Natural killer cell (primary cell): ENCODE measurements at regions not wholly inside any gene's neighbourhood (a gene's known extent, or its start where the extent isn't known, plus 50 kb on each side); places are given as distances from the start of the nearest gene placed in this dataset.

ENCODE experiments used
- ATAC-seq, 3 donors: fragments of 150-1000 bp in 2 of 3; fragments of 200-7000 bp in 1 of 3; cut with Tn5 transposase; 1 replicate in 1 of 3; 2 replicates in 2 of 3; pipeline ENCODE4 v1.10.0; 2021; ENCODE audit warnings: mild to moderate bottlenecking in 2 of 3, moderate library complexity in 2 of 3
- DNase-seq, 2 donors: peaks; one replicate each; pipeline versions ENCODE4 v3.0.0 to v3.0.0-alpha.2; 2013 to 2021; ENCODE audit warnings: mixed read lengths in 1 of 2
- H3K27ac ChIP-seq: one replicate; pipeline ENCODE4 v1.5.1; 2013; ENCODE audit warnings: mild to moderate bottlenecking, low read length
- H3K27me3 ChIP-seq: one replicate; pipeline ENCODE4 v1.6.1; 2013; ENCODE audit warnings: low read length; ENCODE audit not compliant: control insufficient read depth, insufficient read depth
- H3K36me3 ChIP-seq: one replicate; pipeline ENCODE4 v1.6.1; 2013; ENCODE audit warnings: low read length; ENCODE audit not compliant: control insufficient read depth, insufficient read depth
- H3K4me1 ChIP-seq: one replicate; pipeline ENCODE4 v1.6.1; 2013; ENCODE audit warnings: low read length; ENCODE audit not compliant: control insufficient read depth, insufficient read depth
- H3K4me3 ChIP-seq: one replicate; pipeline ENCODE4 v1.5.1; 2013; ENCODE audit warnings: low read length
- H3K9me3 ChIP-seq: one replicate; pipeline ENCODE4 v1.6.1; 2013; ENCODE audit warnings: low read length; ENCODE audit not compliant: control insufficient read depth, insufficient read depth
- H3K27ac Mint-ChIP-seq, 2 donors: one replicate each; pipeline ENCODE4 v1.8.0; 2022; ENCODE audit warnings: mild to moderate bottlenecking in 2 of 2, mixed read lengths in 2 of 2, moderate library complexity in 1 of 2
- H3K27me3 Mint-ChIP-seq, 2 donors: one replicate each; pipeline ENCODE4 v1.8.0; 2022; ENCODE audit warnings: low read depth in 2 of 2, mixed read lengths in 2 of 2
- H3K36me3 Mint-ChIP-seq: one replicate; pipeline ENCODE4 v1.8.0; 2022; ENCODE audit warnings: mixed read lengths
- H3K4me1 Mint-ChIP-seq, 2 donors: one replicate each; pipeline ENCODE4 v1.8.0; 2022; ENCODE audit warnings: mixed read lengths in 2 of 2
- H3K4me3 Mint-ChIP-seq: one replicate; pipeline ENCODE4 v1.8.0; 2022; ENCODE audit warnings: mild to moderate bottlenecking, moderate library complexity, mixed read lengths
- H3K9me3 Mint-ChIP-seq, 2 donors: one replicate each; pipeline ENCODE4 v1.8.0; 2022; ENCODE audit warnings: mixed read lengths in 2 of 2
- CTCF ChIP-seq: fragments of 200-600 bp; IDR thresholded peaks from one replicate; pipeline ENCODE4 v1.8.0; 2022; ENCODE audit warnings: antibody characterized with exemption
- WGBS: methylation state at CpG from one replicate; pipeline ENCODE4 v1.1.7; 2013; ENCODE audit warnings: missing lambda C conversion rate; ENCODE audit not compliant: insufficient coverage; 5-methylcytosine and 5-hydroxymethylcytosine counted together
- intact Hi-C: fragments of 100-400 bp; cut with micrococcal nuclease; formaldehyde crosslinking; loops from one replicate; pipeline ENCODE4 v1.14.2; 2022

- Histone ChIP-seq H3K4me3 (no peak overlapping the region), H3K4me1 (no peaks in the 10 kb centered on the region), H3K36me3 (no peaks in the 10 kb centered on the region), H3K27me3 (no peaks in the 10 kb centered on the region), H3K9me3 (no peaks in the 10 kb centered on the region), H3K27ac (no peak overlapping the region)
- Mint-ChIP-seq H3K4me1 (no peaks in the 10 kb centered on the region), H3K27ac (no peak overlapping the region), H3K36me3 (no peaks in the 10 kb centered on the region), H3K27me3 (no peaks in the 10 kb centered on the region), H3K4me3 (no peak overlapping the region), H3K9me3 (peaks cover 2 to 11% of the 10 kb centered on the region in 2 donors)
- WGBS = 94% methylated on average over 4 of the region's 4 CpGs
- no peak for TF ChIP-seq CTCF
- intact Hi-C loops = no loop called here
- no peak for ATAC-seq
- no peak for DNase-seq
Measured at GRCh38 chr2:163200741-163201140, 362.2 kb upstream of the KCNH7 start.

- no peak for ATAC-seq
- intact Hi-C loops = no loop called here
Measured at GRCh38 chr2:163198972-163199371, 360.4 kb upstream of the KCNH7 start.

GRCh38 chr2:163198007-163198406 is 359.4 kb upstream of the KCNH7 start:
- no peaks in the 10 kb centered on the region for H3K4me1 Mint-ChIP-seq
- no peak for TF ChIP-seq CTCF
- 73% methylated on average over 1 of the region's 1 CpG for WGBS

More at GRCh38 chr2:163198972-163199371, 360.4 kb upstream of the KCNH7 start:
- Histone ChIP-seq H3K27me3 (no peaks in the 10 kb centered on the region), H3K36me3 (no peaks in the 10 kb centered on the region), H3K4me1 (no peaks in the 10 kb centered on the region), H3K9me3 (no peaks in the 10 kb centered on the region), H3K4me3 (no peak overlapping the region), H3K27ac (no peak overlapping the region)
- Mint-ChIP-seq H3K4me1 (no peaks in the 10 kb centered on the region), H3K36me3 (no peaks in the 10 kb centered on the region), H3K27me3 (no peaks in the 10 kb centered on the region), H3K27ac (no peak overlapping the region), H3K9me3 (peaks cover 2 to 8% of the 10 kb centered on the region in 2 donors), H3K4me3 (no peak overlapping the region)
- TF ChIP-seq CTCF = no peak
- WGBS = 85% methylated on average over 2 of the region's 2 CpGs
- no peak for DNase-seq

DNA sequence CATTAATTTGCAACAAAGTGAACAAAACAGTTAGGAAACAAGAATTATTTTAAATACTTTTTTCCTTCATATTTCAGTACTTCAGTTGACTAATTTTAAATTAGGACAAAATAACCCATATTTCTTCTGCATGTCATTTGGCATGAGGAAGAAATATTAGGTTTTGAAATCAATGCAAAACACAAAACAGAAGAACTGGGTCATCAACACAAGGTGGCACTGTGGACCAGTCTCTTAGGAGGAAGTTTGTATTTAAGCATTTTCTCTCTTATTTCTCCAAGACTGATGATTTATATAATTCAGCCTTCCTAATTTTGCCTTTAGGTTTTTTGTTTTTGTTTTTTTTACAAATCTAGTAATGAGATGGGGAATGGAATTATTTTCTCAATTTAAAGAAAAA is 352.8 kb upstream of the KCNH7 start:
- no peak for TF ChIP-seq CTCF
- H3K4me3 ChIP-seq = no peak overlapping the region
- peaks cover 0 to 4% of the 10 kb centered on the region in 2 donors for H3K9me3 Mint-ChIP-seq
- no peaks in the 10 kb centered on the region for H3K36me3 Mint-ChIP-seq
- H3K4me1 ChIP-seq = no peaks in the 10 kb centered on the region
- no peak overlapping the region for H3K4me3 Mint-ChIP-seq
- no peaks in the 10 kb centered on the region for H3K9me3 ChIP-seq
- H3K27ac ChIP-seq = no peak overlapping the region
- no peaks in the 10 kb centered on the region for H3K27me3 ChIP-seq
- H3K4me1 Mint-ChIP-seq = no peaks in the 10 kb centered on the region
- intact Hi-C loops = no loop called here
- H3K36me3 ChIP-seq = no peaks in the 10 kb centered on the region
- DNase-seq (peak in 1 of 2 donors; percentile 1), ATAC-seq (no peak)
- no peaks in the 10 kb centered on the region for H3K27me3 Mint-ChIP-seq
- no peak overlapping the region for H3K27ac Mint-ChIP-seq

More at GRCh38 chr2:163198007-163198406, 359.4 kb upstream of the KCNH7 start:
- no peak overlapping the region for H3K4me3 Mint-ChIP-seq
- H3K27ac ChIP-seq = no peak overlapping the region
- no peaks in the 10 kb centered on the region for H3K27me3 ChIP-seq
- no peaks in the 10 kb centered on the region for H3K27me3 Mint-ChIP-seq
- H3K9me3 ChIP-seq = no peaks in the 10 kb centered on the region
- H3K9me3 Mint-ChIP-seq = peaks cover 2 to 8% of the 10 kb centered on the region in 2 donors
- no peak overlapping the region for H3K27ac Mint-ChIP-seq
- ATAC-seq (no peak), DNase-seq (no peak)
- H3K4me1 ChIP-seq = no peaks in the 10 kb centered on the region
- intact Hi-C loops = no loop called here
- H3K4me3 ChIP-seq = no peak overlapping the region
- no peaks in the 10 kb centered on the region for H3K36me3 ChIP-seq
- no peaks in the 10 kb centered on the region for H3K36me3 Mint-ChIP-seq
